ENCODE measurements at regions not wholly inside any gene's neighbourhood (a gene's known extent, or its start where the extent isn't known, plus 50 kb on each side); places are given as distances from the start of the nearest gene placed in this dataset.
"Not testable (repeated sequence)": the region's sequence is repeated elsewhere in the genome, so short reads cannot be mapped to it uniquely, and the experiment has no call there.

- H3K4me3 ChIP-seq (ENCODE audit: low read length), result no peak overlapping the region
- no peak for DNase-seq (ENCODE audit: low read depth, low spot score)
Observed at GRCh38 chr10:37067576-37067975, 57.8 kb upstream of the ANKRD30A start.

GRCh38 chr10:37062296-37062695 is 63.1 kb upstream of the ANKRD30A start:
- not testable (repeated sequence) for H3K4me3 ChIP-seq (ENCODE audit: low read length)

GRCh38 chr10:37057261-37057660 is 68.1 kb upstream of the ANKRD30A start:
- no peak overlapping the region for H3K4me3 ChIP-seq (ENCODE audit: low read length)
- no peak for DNase-seq (ENCODE audit: low read depth, low spot score)

More at GRCh38 chr10:37062296-37062695, 63.1 kb upstream of the ANKRD30A start:
- not testable (repeated sequence) for DNase-seq (ENCODE audit: low read depth, low spot score)

- no peak overlapping the region for H3K4me3 ChIP-seq (ENCODE audit: low read length)
- DNase-seq (ENCODE audit: low read depth, low spot score), result no peak
Observed at GRCh38 chr10:37053476-37053875, 71.9 kb upstream of the ANKRD30A start.

- not testable (repeated sequence) for H3K4me3 ChIP-seq (ENCODE audit: low read length); DNase-seq (ENCODE audit: low read depth, low spot score)
Observed at GRCh38 chr10:37049982-37050381, 75.4 kb upstream of the ANKRD30A start.

GRCh38 chr10:37044319-37044718 is 81.1 kb upstream of the ANKRD30A start:
- not testable (repeated sequence) for DNase-seq (ENCODE audit: low read depth, low spot score); H3K4me3 ChIP-seq (ENCODE audit: low read length)

- no peak overlapping the region for H3K4me3 ChIP-seq (ENCODE audit: low read length)
- DNase-seq (ENCODE audit: low read depth, low spot score), result no peak
Observed at GRCh38 chr10:37035853-37036252, 89.5 kb upstream of the ANKRD30A start.

- no peak overlapping the region for H3K4me3 ChIP-seq (ENCODE audit: low read length)
- DNase-seq (ENCODE audit: low read depth, low spot score), result no peak
Observed at GRCh38 chr10:37015498-37015897, 109.9 kb upstream of the ANKRD30A start.

- no peak overlapping the region for H3K4me3 ChIP-seq (ENCODE audit: low read length)
- no peak for DNase-seq (ENCODE audit: low read depth, low spot score)
Observed at GRCh38 chr10:37010741-37011140, 114.7 kb upstream of the ANKRD30A start.

- not testable (repeated sequence) for H3K4me3 ChIP-seq (ENCODE audit: low read length); DNase-seq (ENCODE audit: low read depth, low spot score)
Observed at GRCh38 chr10:37008276-37008675, 117.1 kb upstream of the ANKRD30A start.

- no peak for DNase-seq (ENCODE audit: low read depth, low spot score)
- no peak overlapping the region for H3K4me3 ChIP-seq (ENCODE audit: low read length)
Observed at GRCh38 chr10:37003126-37003525, 122.3 kb upstream of the ANKRD30A start.

GRCh38 chr10:36995806-36996205 is 129.6 kb upstream of the ANKRD30A start:
- not testable (repeated sequence) for H3K4me3 ChIP-seq (ENCODE audit: low read length); DNase-seq (ENCODE audit: low read depth, low spot score)

GRCh38 chr10:36994886-36995285 is 130.5 kb upstream of the ANKRD30A start:
- DNase-seq (ENCODE audit: low read depth, low spot score), result no peak
- H3K4me3 ChIP-seq (ENCODE audit: low read length), result no peak overlapping the region

GRCh38 chr10:36989233-36989632 is 136.2 kb upstream of the ANKRD30A start:
- no peak overlapping the region for H3K4me3 ChIP-seq (ENCODE audit: low read length)
- no peak for DNase-seq (ENCODE audit: low read depth, low spot score)

- H3K4me3 ChIP-seq (ENCODE audit: low read length), result no peak overlapping the region
- DNase-seq (ENCODE audit: low read depth, low spot score), result no peak
Observed at GRCh38 chr10:36946598-36946997, 178.8 kb upstream of the ANKRD30A start.

- no peak for DNase-seq (ENCODE audit: low read depth, low spot score)
Observed at GRCh38 chr10:36943544-36943943, 181.9 kb upstream of the ANKRD30A start.

GRCh38 chr10:36942616-36943015 is 182.8 kb upstream of the ANKRD30A start:
- DNase-seq (ENCODE audit: low read depth, low spot score), result no peak
- no peak overlapping the region for H3K4me3 ChIP-seq (ENCODE audit: low read length)

More at GRCh38 chr10:36943544-36943943, 181.9 kb upstream of the ANKRD30A start:
- no peak overlapping the region for H3K4me3 ChIP-seq (ENCODE audit: low read length)

GRCh38 chr10:36903040-36903439 is 222.4 kb upstream of the ANKRD30A start:
- no peak overlapping the region for H3K4me3 ChIP-seq (ENCODE audit: low read length)
- no peak for DNase-seq (ENCODE audit: low read depth, low spot score)

- no peak overlapping the region for H3K4me3 ChIP-seq (ENCODE audit: low read length)
- no peak for DNase-seq (ENCODE audit: low read depth, low spot score)
Observed at GRCh38 chr10:36899652-36900051, 225.7 kb upstream of the ANKRD30A start.

- DNase-seq (ENCODE audit: low read depth, low spot score), result peak; percentile 50
- no peak overlapping the region for H3K4me3 ChIP-seq (ENCODE audit: low read length)
Observed at GRCh38 chr10:36888925-36889573, 236.3 kb upstream of the ANKRD30A start.

- no peak overlapping the region for H3K4me3 ChIP-seq (ENCODE audit: low read length)
- no peak for DNase-seq (ENCODE audit: low read depth, low spot score)
Observed at GRCh38 chr10:36886303-36886891, 239.0 kb upstream of the ANKRD30A start.

All from Jurkat, Clone E6-1 (cell line).